Astrocyte (in vitro differentiated cells and primary cell): ENCODE measurements at regions not wholly inside any gene's neighbourhood (a gene's known extent, or its start where the extent isn't known, plus 50 kb on each side); places are given as distances from the start of the nearest gene placed in this dataset.

Source experiments
- DNase-seq: peaks from one replicate; pipeline ENCODE4 v3.0.0-alpha.2; 2010; ENCODE audit warnings: low read depth
- FAIRE-seq: peaks from 2 replicates; lab custom pipeline; 2011; peaks lifted over from hg19 to GRCh38; lab: Jason Lieb, UNC
- H2AFZ ChIP-seq: 2 replicates; pipeline ENCODE4 v1.6.0; 2012; ENCODE audit warnings: low read depth, low read length, inconsistent platforms
- H3K27ac ChIP-seq: 2 replicates; pipeline ENCODE4 v1.5.1; 2011; ENCODE audit warnings: low read depth, low read length, inconsistent platforms
- H3K27me3 ChIP-seq: 2 replicates; pipeline ENCODE4 v1.6.0; 2011; ENCODE audit warnings: low read length, inconsistent platforms; ENCODE audit not compliant: insufficient read depth
- H3K36me3 ChIP-seq: 2 replicates; pipeline ENCODE4 v1.5.1; 2011; ENCODE audit warnings: low read length, inconsistent platforms; ENCODE audit not compliant: insufficient read depth
- H3K4me1 ChIP-seq: 2 replicates; pipeline ENCODE4 v1.5.1; 2011; ENCODE audit warnings: low read length, inconsistent platforms; ENCODE audit not compliant: insufficient read depth
- H3K4me2 ChIP-seq: 2 replicates; pipeline ENCODE4 v1.6.0; 2012; ENCODE audit warnings: low read length, inconsistent platforms
- H3K4me3 ChIP-seq: 2 replicates; pipeline ENCODE4 v1.5.1; 2011; ENCODE audit warnings: low read depth, mild to moderate bottlenecking, low read length, inconsistent platforms; ENCODE audit not compliant: insufficient read depth
- H3K79me2 ChIP-seq: 2 replicates; pipeline ENCODE4 v1.6.0; 2012; ENCODE audit warnings: mild to moderate bottlenecking, low read length, inconsistent platforms; ENCODE audit not compliant: insufficient read depth
- H3K9ac ChIP-seq: 2 replicates; pipeline ENCODE4 v1.6.0; 2012; ENCODE audit warnings: mild to moderate bottlenecking, low read length, inconsistent platforms
- H3K9me3 ChIP-seq: 2 replicates; pipeline ENCODE4 v1.5.1; 2012; ENCODE audit warnings: low read depth, mild to moderate bottlenecking, low read length, inconsistent platforms; ENCODE audit not compliant: insufficient read depth
- H4K20me1 ChIP-seq: 2 replicates; pipeline ENCODE4 v1.6.0; 2012; ENCODE audit warnings: low read length, inconsistent platforms; ENCODE audit not compliant: insufficient read depth
- H3K27ac Mint-ChIP-seq: one replicate; pipeline ENCODE4 v1.8.0; 2021; ENCODE audit warnings: mild to moderate bottlenecking, mixed read lengths; ENCODE audit not compliant: unreplicated experiment
- H3K27me3 Mint-ChIP-seq: one replicate; pipeline ENCODE4 v1.8.0; 2021; ENCODE audit warnings: low read depth, mixed read lengths; ENCODE audit not compliant: unreplicated experiment
- H3K36me3 Mint-ChIP-seq: one replicate; pipeline ENCODE4 v1.8.0; 2021; ENCODE audit warnings: low read depth, mixed read lengths; ENCODE audit not compliant: unreplicated experiment
- H3K4me1 Mint-ChIP-seq: one replicate; pipeline ENCODE4 v1.8.0; 2021; ENCODE audit warnings: low read depth, mixed read lengths; ENCODE audit not compliant: unreplicated experiment
- H3K4me3 Mint-ChIP-seq: one replicate; pipeline ENCODE4 v1.8.0; 2021; ENCODE audit warnings: mild to moderate bottlenecking, moderate library complexity, mixed read lengths; ENCODE audit not compliant: unreplicated experiment
- H3K9me3 Mint-ChIP-seq: one replicate; pipeline ENCODE4 v1.8.0; 2021; ENCODE audit warnings: mild to moderate bottlenecking, mixed read lengths; ENCODE audit not compliant: unreplicated experiment
- CTCF ChIP-seq: IDR thresholded peaks from 2 replicates; pipeline ENCODE4 v1.5.1; 2011; ENCODE audit warnings: low read depth, mild to moderate bottlenecking, inconsistent platforms, low read length, moderate library complexity; ENCODE audit not compliant: insufficient read depth
- EZH2 ChIP-seq: IDR thresholded peaks from 2 replicates; pipeline ENCODE4 v1.6.1; 2012; ENCODE audit warnings: mild to moderate bottlenecking, low read length, inconsistent platforms; ENCODE audit not compliant: insufficient read depth

DNA sequence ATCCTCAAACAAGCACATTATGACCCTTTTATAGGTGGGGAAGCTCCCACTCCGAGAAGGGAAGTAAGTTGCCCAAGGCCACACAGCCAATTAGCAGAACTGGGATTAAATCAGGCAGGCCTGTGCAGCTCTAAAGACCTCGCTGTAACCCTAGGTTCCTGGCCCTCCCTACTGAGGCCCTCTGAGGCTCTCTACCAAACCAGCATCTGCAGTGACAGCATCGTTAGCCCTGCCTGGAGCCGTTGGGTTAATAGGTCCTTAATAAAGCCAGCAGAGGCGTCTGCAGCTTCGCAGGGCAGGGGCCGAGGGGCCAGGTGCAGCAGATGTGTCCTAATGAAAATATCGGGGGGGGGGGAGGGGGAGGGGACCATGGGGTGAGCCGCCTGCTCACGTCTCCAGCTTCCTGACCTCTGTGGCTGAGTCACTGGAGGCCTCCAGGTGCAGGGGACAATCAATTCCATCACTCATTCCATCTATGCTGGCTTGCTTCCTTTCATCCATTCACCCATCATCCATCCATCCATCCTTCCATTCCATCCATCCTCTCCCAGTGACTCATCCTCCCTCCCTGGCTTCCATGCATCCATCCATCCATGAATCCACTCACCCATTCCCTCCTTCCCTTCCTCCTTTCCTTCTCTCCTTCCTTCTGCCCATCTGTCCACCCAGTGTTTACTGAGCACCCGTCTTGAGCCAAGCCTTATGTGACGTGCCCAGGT lies 203.9 kb downstream of the C9orf50 start:
- no peaks in the 10 kb centered on the region for H3K9me3 ChIP-seq
- DNase-seq = peak; percentile 40
- no peaks in the 10 kb centered on the region for H3K9me3 Mint-ChIP-seq
- peaks cover 17% of the 10 kb centered on the region for H3K4me1 Mint-ChIP-seq
- peak overlapping the region; percentile 43 for H3K27ac Mint-ChIP-seq
- no peak overlapping the region for H2AFZ ChIP-seq
- H3K27me3 ChIP-seq = no peaks in the 10 kb centered on the region
- no peak overlapping the region for H3K4me3 Mint-ChIP-seq
- H3K27me3 Mint-ChIP-seq = peaks cover 7% of the 10 kb centered on the region
- H4K20me1 ChIP-seq = no peaks in the 10 kb centered on the region
- H3K4me1 ChIP-seq = peaks cover 19% of the 10 kb centered on the region
- FAIRE-seq = no peak
- H3K36me3 Mint-ChIP-seq = no peaks in the 10 kb centered on the region
- TF ChIP-seq EZH2 (no peak), CTCF (no peak)
- H3K79me2 ChIP-seq = no peaks in the 10 kb centered on the region
- H3K36me3 ChIP-seq = no peaks in the 10 kb centered on the region
- no peak overlapping the region for H3K27ac ChIP-seq
- no peak overlapping the region for H3K4me3 ChIP-seq
- H3K4me2 ChIP-seq = no peak overlapping the region
- H3K9ac ChIP-seq = no peak overlapping the region

DNA sequence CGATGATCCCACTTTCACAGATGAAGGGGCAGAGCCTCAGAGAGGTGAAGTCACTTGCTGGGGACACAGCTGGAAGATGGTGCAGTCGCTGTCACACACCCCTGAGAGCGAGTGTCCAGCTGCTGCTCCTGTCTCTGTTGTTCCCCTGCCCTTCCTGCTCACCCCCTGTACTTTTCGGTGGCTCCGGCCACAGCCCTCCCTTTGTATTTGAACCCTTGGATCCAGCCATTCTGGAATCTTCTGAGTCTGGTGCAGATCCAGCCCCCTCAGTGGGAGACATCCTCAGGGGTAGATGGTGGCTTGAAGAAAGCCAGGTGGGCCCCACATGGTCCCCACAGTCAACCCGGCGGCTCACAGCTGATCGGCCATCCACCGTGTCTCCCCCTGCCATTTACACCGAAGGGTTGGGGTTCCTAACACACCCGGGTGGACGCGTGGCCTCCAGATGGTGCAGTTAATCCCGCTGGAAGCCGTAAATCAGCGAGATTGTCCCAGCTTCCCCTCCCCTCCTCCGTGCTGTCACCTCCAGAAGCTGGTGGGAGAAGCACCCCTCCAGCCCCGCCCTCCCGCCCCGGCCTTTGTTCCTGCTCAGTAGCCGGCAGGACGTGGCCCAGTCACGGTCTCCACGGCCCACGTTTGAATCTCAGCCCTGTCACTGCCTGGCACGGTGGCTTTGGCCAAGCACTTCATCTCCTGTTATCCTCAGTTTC lies 204.8 kb downstream of the C9orf50 start:
- H3K4me3 ChIP-seq = no peak overlapping the region
- peak overlapping the region; percentile 13 for H3K9ac ChIP-seq
- no peaks in the 10 kb centered on the region for H3K9me3 Mint-ChIP-seq
- H4K20me1 ChIP-seq = no peaks in the 10 kb centered on the region
- H3K4me1 Mint-ChIP-seq = peaks cover 14% of the 10 kb centered on the region
- H3K27ac Mint-ChIP-seq = peak overlapping the region; percentile 43
- H3K4me3 Mint-ChIP-seq = no peak overlapping the region
- no peaks in the 10 kb centered on the region for H3K36me3 Mint-ChIP-seq
- no peak for DNase-seq
- H3K27ac ChIP-seq = no peak overlapping the region
- H3K36me3 ChIP-seq = no peaks in the 10 kb centered on the region
- H2AFZ ChIP-seq = no peak overlapping the region
- H3K4me2 ChIP-seq = no peak overlapping the region
- no peak for TF ChIP-seq EZH2
- no peak for TF ChIP-seq CTCF
- no peaks in the 10 kb centered on the region for H3K79me2 ChIP-seq
- H3K9me3 ChIP-seq = no peaks in the 10 kb centered on the region
- FAIRE-seq = no peak
- H3K27me3 Mint-ChIP-seq = peaks cover 4% of the 10 kb centered on the region
- H3K4me1 ChIP-seq = peaks cover 19% of the 10 kb centered on the region
- H3K27me3 ChIP-seq = no peaks in the 10 kb centered on the region
